K562 (cell line): ENCODE measurements at regions not wholly inside any gene's neighbourhood (a gene's known extent, or its start where the extent isn't known, plus 50 kb on each side); places are given as distances from the start of the nearest gene placed in this dataset.

ENCODE experiments used
- ATAC-seq: fragments of 200-7000 bp; cut with Tn5 transposase; 3 replicates; pipeline ENCODE4 v1.9.1; 2020; ENCODE audit warnings: moderate library complexity
- BruUV-seq: library from RNA; stranded (reverse); fragments of 400-500 nt; replicated peaks from 2 replicates; lab custom pipeline; 2021; lab: Mats Ljungman, UMichigan
- CTCF ChIA-PET: fragments of 300-600 bp; formaldehyde crosslinking; extraction: SDS; loops from one replicate; lab custom pipeline; 2021; ENCODE audit warnings: low intra/inter-chr PET ratio; lab: Yijun Ruan, JAX
- POLR2A ChIA-PET: fragments of 300-600, 350-650 bp; sonication (Branson Sonifier 250); formaldehyde crosslinking; extraction: SDS; loops from one replicate; lab custom pipeline; 2021; ENCODE audit warnings: antibody characterized with exemption, inconsistent platforms; lab: Yijun Ruan, JAX
- DNase-seq, 4 experiments: peaks; one replicate each; pipeline versions ENCODE4 v3.0.0 to v3.0.0-alpha.2; 2011 to 2018; ENCODE audit warnings: low spot score in 3 of 4, mixed read lengths in 3 of 4; ENCODE audit errors: extremely low read depth in 1 of 4
- FAIRE-seq: peaks from 2 replicates; lab custom pipeline; 2011; peaks lifted over from hg19 to GRCh38; lab: Jason Lieb, UNC
- H2AFZ ChIP-seq: 2 replicates; pipeline ENCODE4 v1.6.0; 2011; ENCODE audit warnings: low read depth, low read length, control low read depth, inconsistent platforms
- H3K27ac ChIP-seq: fragments of 200-600 bp; 3 replicates; pipeline ENCODE4 v1.8.0; 2011; ENCODE audit warnings: low read depth, mild to moderate bottlenecking, control low read depth, inconsistent platforms, low read length, moderate library complexity, mixed read lengths; ENCODE audit errors: extremely low read depth
- H3K27me3 ChIP-seq, 2 experiments: fragments of 300-600 bp in 1 of 2; 2 replicates in 1 of 2; 3 replicates in 1 of 2; pipeline versions ENCODE4 v1.6.0 to v1.8.0; 2011; ENCODE audit warnings: inconsistent platforms in 2 of 2, low read length in 2 of 2, mild to moderate bottlenecking in 1 of 2, mixed read lengths in 1 of 2, moderate library complexity in 1 of 2; ENCODE audit not compliant: control insufficient read depth in 2 of 2, insufficient read depth in 2 of 2
- H3K36me3 ChIP-seq: fragments of 300-600 bp; 3 replicates; pipeline ENCODE4 v1.8.0; 2011; ENCODE audit warnings: mild to moderate bottlenecking, low read length, inconsistent platforms; ENCODE audit not compliant: control insufficient read depth, insufficient read depth
- H3K4me1 ChIP-seq, 2 experiments: fragments of 200-600 bp in 1 of 2; replicated peaks in 1 of 2; 2 replicates in 1 of 2; 3 replicates in 1 of 2; pipeline versions ENCODE4 v1.5.1 to v1.8.0; 2011; ENCODE audit warnings: inconsistent platforms in 2 of 2, low read length in 2 of 2, mild to moderate bottlenecking in 1 of 2, mixed read lengths in 1 of 2, moderate library complexity in 1 of 2; ENCODE audit not compliant: control insufficient read depth in 2 of 2, insufficient read depth in 2 of 2
- H3K4me2 ChIP-seq: 2 replicates; pipeline ENCODE4 v1.6.1; 2011; ENCODE audit warnings: low read length, control low read depth, inconsistent platforms, mixed read lengths; ENCODE audit not compliant: insufficient read depth
- H3K4me3 ChIP-seq: fragments of 200-600 bp; sonication (generic), shearing (Covaris generic); 2 replicates; pipeline ENCODE4 v1.5.1; 2016; ENCODE audit warnings: control low read depth, inconsistent platforms
- H3K79me2 ChIP-seq: fragments of 200-600 bp; 3 replicates; pipeline ENCODE4 v1.8.0; 2011; ENCODE audit warnings: low read length, inconsistent platforms; ENCODE audit not compliant: control insufficient read depth, insufficient read depth
- H3K9ac ChIP-seq, 2 experiments: 2 replicates each; pipeline versions ENCODE4 v1.6.0 to v1.6.1; 2011; ENCODE audit warnings: low read depth in 2 of 2, low read length in 2 of 2, control low read depth in 1 of 2, inconsistent platforms in 1 of 2, mild to moderate bottlenecking in 1 of 2, mixed read lengths in 1 of 2; ENCODE audit not compliant: insufficient read depth in 1 of 2
- H3K9me1 ChIP-seq: one replicate; pipeline ENCODE4 v1.6.0; 2011; ENCODE audit warnings: inconsistent platforms, mild to moderate bottlenecking, low read length, moderate library complexity; ENCODE audit not compliant: control insufficient read depth, insufficient read depth
- H3K9me3 ChIP-seq: replicated peaks from 2 replicates; pipeline ENCODE4 v1.5.1; 2011; ENCODE audit warnings: low read depth, low read length, inconsistent platforms; ENCODE audit not compliant: control insufficient read depth, insufficient read depth
- H4K20me1 ChIP-seq: replicated peaks from 2 replicates; pipeline ENCODE4 v1.6.1; 2011; ENCODE audit warnings: low read length, inconsistent platforms, mixed read lengths; ENCODE audit not compliant: control insufficient read depth, insufficient read depth
- ELF4 ChIP-seq: fragments of 450-650 bp; formaldehyde crosslinking; IDR thresholded peaks from 2 replicates; pipeline ENCODE4 v1.4.0; 2022; ENCODE audit warnings: missing genetic modification characterization
- NFE2L1 ChIP-seq: fragments of 450-650 bp; IDR thresholded peaks from 2 replicates; pipeline ENCODE4 v1.6.1; 2016; ENCODE audit warnings: missing genetic modification characterization, low read depth, mild to moderate bottlenecking, missing compliant biosample characterization, moderate library complexity, borderline replicate concordance
- RBM34 ChIP-seq: fragments of 200-400 bp; formaldehyde crosslinking; IDR thresholded peaks from 2 replicates; pipeline ENCODE4 v1.6.1; 2018; ENCODE audit warnings: low read length, borderline replicate concordance; ENCODE audit not compliant: insufficient read depth
- ZNF121 ChIP-seq: sonication (generic); formaldehyde crosslinking; conservative IDR thresholded peaks from 2 replicates; pipeline ENCODE4 v1.8.0; 2022; ENCODE audit warnings: missing genetic modification reagents
- WGBS: fragments of 100-300 bp; shearing (Covaris generic); methylation state at CpG from one replicate; pipeline ENCODE4 v1.1.6; 2016; ENCODE audit warnings: low coverage, mixed read lengths; ENCODE audit not compliant: insufficient coverage; ENCODE audit errors: missing lambda C conversion rate; 5-methylcytosine and 5-hydroxymethylcytosine counted together
- in situ Hi-C: fragments of 300-500 bp; cut with MboI; formaldehyde crosslinking; loops from 4 replicates; pipeline ENCODE4 v1.15.0; 2018; ENCODE audit warnings: inconsistent platforms, mixed read lengths
- intact Hi-C: fragments of 100-400 bp; cut with micrococcal nuclease; formaldehyde crosslinking; loops from 2 replicates; pipeline ENCODE4 v1.14.2; 2022

- Histone ChIP-seq H3K9ac (no peak overlapping the region), H3K36me3 (no peaks in the 10 kb centered on the region), H2AFZ (no peak overlapping the region), H3K9me1 (no peaks in the 10 kb centered on the region), H3K79me2 (no peaks in the 10 kb centered on the region), H3K27ac (no peak overlapping the region), H3K9me3 (no peaks in the 10 kb centered on the region), H3K4me3 (no peak overlapping the region), H4K20me1 (no peaks in the 10 kb centered on the region), H3K4me1 (no peaks in the 10 kb centered on the region), H3K4me2 (no peak overlapping the region), H3K27me3 (peaks cover 0 to 14% of the 10 kb centered on the region in 2 experiments; a peak in 3 of 5 replicates)
- ChIA-PET CTCF (no interaction called here), POLR2A (no interaction called here)
- intact Hi-C loops = no loop called here
- TF ChIP-seq ZNF121 (no peak), NFE2L1 (no peak)
- in situ Hi-C loops = no loop called here
- WGBS = 0% methylated on average over 1 of the region's 1 CpG
- ATAC-seq = no peak
- no TSS peak for BruUV-seq
- FAIRE-seq = no peak
- no peak for DNase-seq
Observed at GRCh38 chr6:87875781-87876180, 171.9 kb upstream of the SPACA1 start.

- no peak overlapping the region for H3K9ac ChIP-seq
- peaks cover 0 to 14% of the 10 kb centered on the region in 2 experiments; a peak in 3 of 5 replicates for H3K27me3 ChIP-seq
- no peaks in the 10 kb centered on the region for H4K20me1 ChIP-seq
- no peak for FAIRE-seq
- POLR2A ChIA-PET = no interaction called here
- in situ Hi-C loops = no loop called here
- no peak for TF ChIP-seq ELF4 (CRISPR knock-in tag)
- TF ChIP-seq RBM34 = no peak
- TF ChIP-seq, all 486 proteins: peak for 0
- no peak overlapping the region for H3K4me2 ChIP-seq
- H3K79me2 ChIP-seq = no peaks in the 10 kb centered on the region
- no peak overlapping the region for H2AFZ ChIP-seq
- no peaks in the 10 kb centered on the region for H3K36me3 ChIP-seq
- BruUV-seq = no TSS peak
- 2% methylated on average over 3 of the region's 3 CpGs for WGBS
- no peaks in the 10 kb centered on the region for H3K9me1 ChIP-seq
- no peak for DNase-seq
- H3K27ac ChIP-seq = no peak overlapping the region
- no peak overlapping the region for H3K4me3 ChIP-seq
- ATAC-seq = no peak
- H3K4me1 ChIP-seq = no peaks in the 10 kb centered on the region; a peak in 2 of 5 replicates
- H3K9me3 ChIP-seq = no peaks in the 10 kb centered on the region
- intact Hi-C loops = no loop called here
- CTCF ChIA-PET = no interaction called here
Observed at GRCh38 chr6:87873556-87873955, 171.5 kb upstream of the AKIRIN2 start.
